DOHH2 (cell line): ENCODE measurements at regions not wholly inside any gene's neighbourhood (a gene's known extent, or its start where the extent isn't known, plus 50 kb on each side); places are given as distances from the start of the nearest gene placed in this dataset.

Experiments used
- H3F3A ChIP-seq: fragments of 200-600 bp; sonication (generic), shearing (Covaris generic); 2 replicates; pipeline ENCODE4 v1.6.0; 2016; ENCODE audit warnings: antibody characterized with exemption, mild to moderate bottlenecking; ENCODE audit not compliant: control insufficient read depth, insufficient read depth
- H3K27ac ChIP-seq: fragments of 200-600 bp; sonication (generic); 2 replicates; pipeline ENCODE4 v1.5.1; 2014; ENCODE audit warnings: low read depth, mild to moderate bottlenecking, low read length, moderate library complexity
- H3K27me3 ChIP-seq: fragments of 200-600 bp; sonication (generic); 2 replicates; pipeline ENCODE4 v1.6.1; 2014; ENCODE audit warnings: mild to moderate bottlenecking, low read length, mixed read lengths; ENCODE audit not compliant: control insufficient read depth
- H3K36me3 ChIP-seq: fragments of 200-600 bp; sonication (generic); 2 replicates; pipeline ENCODE4 v1.6.1; 2014; ENCODE audit warnings: mild to moderate bottlenecking, low read length, moderate library complexity, mixed read lengths; ENCODE audit not compliant: control insufficient read depth
- H3K4me1 ChIP-seq: fragments of 200-600 bp; sonication (generic); 2 replicates; pipeline ENCODE4 v1.6.1; 2014; ENCODE audit warnings: mild to moderate bottlenecking, low read length, mixed read lengths; ENCODE audit not compliant: control insufficient read depth
- H3K4me2 ChIP-seq: fragments of 200-600 bp; sonication (generic); 2 replicates; pipeline ENCODE4 v1.6.0; 2014; ENCODE audit warnings: mild to moderate bottlenecking, low read length, moderate library complexity
- H3K4me3 ChIP-seq: fragments of 200-600 bp; sonication (generic); 2 replicates; pipeline ENCODE4 v1.5.1; 2014; ENCODE audit warnings: mild to moderate bottlenecking, low read length, mixed read lengths
- H3K79me2 ChIP-seq: fragments of 200-600 bp; sonication (generic); 2 replicates; pipeline ENCODE4 v1.6.1; 2014; ENCODE audit warnings: mild to moderate bottlenecking, low read length, mixed read lengths; ENCODE audit not compliant: control insufficient read depth
- H3K9me2 ChIP-seq: fragments of 200-600 bp; sonication (generic); replicated peaks from 2 replicates; pipeline ENCODE4 v1.6.1; 2014; ENCODE audit warnings: mild to moderate bottlenecking, low read length, mixed read lengths; ENCODE audit not compliant: control insufficient read depth
- H3K9me3 ChIP-seq: fragments of 200-600 bp; sonication (generic); 2 replicates; pipeline ENCODE4 v1.6.1; 2014; ENCODE audit warnings: antibody characterized with exemption, low read length, mixed read lengths; ENCODE audit not compliant: control insufficient read depth, insufficient read depth
- H4K20me1 ChIP-seq: fragments of 200-600 bp; sonication (generic); 2 replicates; pipeline ENCODE4 v1.6.0; 2014; ENCODE audit warnings: low read depth, mild to moderate bottlenecking, antibody characterized with exemption, low read length, moderate library complexity; ENCODE audit not compliant: control insufficient read depth, insufficient read depth
- EZH2phosphoT487 ChIP-seq: fragments of 200-600 bp; sonication (generic); IDR thresholded peaks from 2 replicates; pipeline ENCODE4 v1.6.1; 2017; ENCODE audit warnings: borderline replicate concordance, mild to moderate bottlenecking, antibody characterized with exemption, low read length, moderate library complexity, mixed read lengths
- TF ChIP-seq, protein P1 (sequence below): fragments of 200-600 bp; sonication (generic); IDR thresholded peaks from one replicate; pipeline ENCODE4 v1.5.1; 2014; ENCODE audit warnings: antibody characterized with exemption, mild to moderate bottlenecking, low read depth, low read length; ENCODE audit not compliant: poor library complexity, severe bottlenecking

DNA sequence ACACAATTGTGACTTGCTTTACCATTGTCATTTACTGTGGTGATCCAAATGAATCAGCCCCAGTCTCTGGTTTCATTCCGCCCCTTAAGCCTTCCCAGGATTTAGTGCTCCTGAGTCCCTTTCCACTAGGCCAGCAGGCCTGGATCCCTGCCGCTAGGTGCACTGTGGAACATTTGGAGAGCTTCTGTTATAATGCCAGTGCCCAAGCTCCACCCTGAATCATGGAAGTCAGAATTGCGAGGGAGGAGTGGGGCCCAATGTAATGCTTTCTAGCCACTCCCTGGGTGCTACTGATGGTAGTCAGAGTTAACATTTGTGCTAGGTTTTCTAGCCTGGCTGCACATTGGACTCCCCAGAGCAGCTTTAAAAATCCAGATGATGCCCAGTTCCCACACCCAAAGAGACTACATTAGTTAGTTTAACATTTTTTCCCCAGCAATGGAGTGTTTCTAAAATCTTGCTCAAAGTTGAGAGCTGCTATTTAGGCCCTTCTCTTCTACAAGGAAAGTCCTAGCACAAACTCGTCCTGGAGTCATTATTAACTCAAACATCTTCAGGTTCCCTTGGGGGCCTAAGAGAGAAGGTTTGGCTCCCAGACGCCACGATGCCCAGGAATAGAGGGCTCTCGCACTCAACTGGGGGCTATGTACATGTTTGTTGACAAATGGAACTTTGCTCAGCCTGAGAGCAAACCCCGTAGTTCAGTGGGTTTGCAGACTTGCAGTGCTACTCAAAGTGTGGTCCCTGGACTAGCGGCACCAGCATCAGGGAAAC is 366.7 kb upstream of the PROK2 start:
- Histone ChIP-seq H3K4me3 (no peak overlapping the region), H3K27ac (no peak overlapping the region), H3K9me3 (no peaks in the 10 kb centered on the region), H4K20me1 (no peaks in the 10 kb centered on the region), H3K4me1 (peaks cover 18% of the 10 kb centered on the region), H3F3A (no peaks in the 10 kb centered on the region), H3K4me2 (no peak overlapping the region), H3K27me3 (no peaks in the 10 kb centered on the region), H3K9me2 (no peaks in the 10 kb centered on the region), H3K36me3 (no peaks in the 10 kb centered on the region), H3K79me2 (no peaks in the 10 kb centered on the region)
- no peak for TF ChIP-seq EZH2phosphoT487
- TF ChIP-seq, protein P1, sequence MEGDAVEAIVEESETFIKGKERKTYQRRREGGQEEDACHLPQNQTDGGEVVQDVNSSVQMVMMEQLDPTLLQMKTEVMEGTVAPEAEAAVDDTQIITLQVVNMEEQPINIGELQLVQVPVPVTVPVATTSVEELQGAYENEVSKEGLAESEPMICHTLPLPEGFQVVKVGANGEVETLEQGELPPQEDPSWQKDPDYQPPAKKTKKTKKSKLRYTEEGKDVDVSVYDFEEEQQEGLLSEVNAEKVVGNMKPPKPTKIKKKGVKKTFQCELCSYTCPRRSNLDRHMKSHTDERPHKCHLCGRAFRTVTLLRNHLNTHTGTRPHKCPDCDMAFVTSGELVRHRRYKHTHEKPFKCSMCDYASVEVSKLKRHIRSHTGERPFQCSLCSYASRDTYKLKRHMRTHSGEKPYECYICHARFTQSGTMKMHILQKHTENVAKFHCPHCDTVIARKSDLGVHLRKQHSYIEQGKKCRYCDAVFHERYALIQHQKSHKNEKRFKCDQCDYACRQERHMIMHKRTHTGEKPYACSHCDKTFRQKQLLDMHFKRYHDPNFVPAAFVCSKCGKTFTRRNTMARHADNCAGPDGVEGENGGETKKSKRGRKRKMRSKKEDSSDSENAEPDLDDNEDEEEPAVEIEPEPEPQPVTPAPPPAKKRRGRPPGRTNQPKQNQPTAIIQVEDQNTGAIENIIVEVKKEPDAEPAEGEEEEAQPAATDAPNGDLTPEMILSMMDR, result no peak

- Histone ChIP-seq H3K27ac (no peak overlapping the region), H3K9me3 (no peaks in the 10 kb centered on the region), H3K4me3 (no peak overlapping the region), H3F3A (no peaks in the 10 kb centered on the region), H3K79me2 (no peaks in the 10 kb centered on the region), H3K36me3 (no peaks in the 10 kb centered on the region), H3K9me2 (no peaks in the 10 kb centered on the region), H3K4me1 (peaks cover 18% of the 10 kb centered on the region), H3K4me2 (no peak overlapping the region), H4K20me1 (no peaks in the 10 kb centered on the region), H3K27me3 (no peaks in the 10 kb centered on the region)
- no peak for TF ChIP-seq EZH2phosphoT487
- TF ChIP-seq, protein P1, result no peak
Observed at GRCh38 chr3:72150634-72151412, 365.9 kb upstream of the PROK2 start.

DNA sequence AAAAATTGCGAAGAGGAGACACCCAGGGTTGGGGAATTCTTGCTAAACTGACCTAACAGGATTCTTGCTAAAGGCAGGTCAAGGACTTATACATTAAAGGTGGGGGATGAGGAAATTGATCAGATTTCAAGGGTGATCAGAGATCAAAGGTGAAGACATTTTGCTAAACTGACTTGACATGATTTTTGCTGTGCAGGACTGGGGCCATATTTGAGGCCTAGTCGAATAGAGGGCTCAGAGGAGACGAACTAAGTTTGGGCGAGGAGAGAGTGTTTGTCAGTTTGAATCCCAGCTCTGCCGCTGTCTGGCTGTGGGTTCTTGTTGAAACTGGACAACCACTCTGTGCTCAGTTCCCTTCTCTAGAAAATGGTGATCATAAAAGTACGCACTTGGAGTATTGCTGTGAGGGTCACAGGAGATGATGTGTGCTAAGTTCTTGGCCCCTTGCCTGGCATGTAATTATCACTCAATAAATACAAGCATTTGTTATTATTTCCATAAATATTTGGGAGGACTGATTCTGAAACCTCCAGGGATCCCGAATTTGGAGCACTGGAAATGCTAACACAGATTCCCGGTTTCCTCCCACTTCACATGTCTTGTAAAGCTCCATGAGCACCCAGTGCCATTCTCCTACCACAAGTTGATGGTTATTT is 364.8 kb upstream of the PROK2 start:
- Histone ChIP-seq H4K20me1 (no peaks in the 10 kb centered on the region), H3K27me3 (no peaks in the 10 kb centered on the region), H3K27ac (no peak overlapping the region), H3K4me1 (peaks cover 18% of the 10 kb centered on the region), H3K36me3 (no peaks in the 10 kb centered on the region), H3K79me2 (no peaks in the 10 kb centered on the region), H3K4me3 (no peak overlapping the region), H3F3A (no peaks in the 10 kb centered on the region), H3K4me2 (no peak overlapping the region), H3K9me3 (no peaks in the 10 kb centered on the region), H3K9me2 (no peaks in the 10 kb centered on the region)
- TF ChIP-seq EZH2phosphoT487, result no peak
- TF ChIP-seq, protein P1, result no peak
